Activated T-helper 9 cell treated with anti-CD3 and anti-CD28 coated beads, Interleukin-2, amount 50 U/mL, for 16 hours (primary cell): ENCODE measurements at regions not wholly inside any gene's neighbourhood (a gene's known extent, or its start where the extent isn't known, plus 50 kb on each side); places are given as distances from the start of the nearest gene placed in this dataset.
"Not testable (repeated sequence)": the region's sequence is repeated elsewhere in the genome, so short reads cannot be mapped to it uniquely, and the experiment has no call there.

ENCODE experiments used
- DNase-seq: peaks from one replicate; pipeline ENCODE4 v3.0.0-alpha.2; 2020; ENCODE audit warnings: low read depth

DNA sequence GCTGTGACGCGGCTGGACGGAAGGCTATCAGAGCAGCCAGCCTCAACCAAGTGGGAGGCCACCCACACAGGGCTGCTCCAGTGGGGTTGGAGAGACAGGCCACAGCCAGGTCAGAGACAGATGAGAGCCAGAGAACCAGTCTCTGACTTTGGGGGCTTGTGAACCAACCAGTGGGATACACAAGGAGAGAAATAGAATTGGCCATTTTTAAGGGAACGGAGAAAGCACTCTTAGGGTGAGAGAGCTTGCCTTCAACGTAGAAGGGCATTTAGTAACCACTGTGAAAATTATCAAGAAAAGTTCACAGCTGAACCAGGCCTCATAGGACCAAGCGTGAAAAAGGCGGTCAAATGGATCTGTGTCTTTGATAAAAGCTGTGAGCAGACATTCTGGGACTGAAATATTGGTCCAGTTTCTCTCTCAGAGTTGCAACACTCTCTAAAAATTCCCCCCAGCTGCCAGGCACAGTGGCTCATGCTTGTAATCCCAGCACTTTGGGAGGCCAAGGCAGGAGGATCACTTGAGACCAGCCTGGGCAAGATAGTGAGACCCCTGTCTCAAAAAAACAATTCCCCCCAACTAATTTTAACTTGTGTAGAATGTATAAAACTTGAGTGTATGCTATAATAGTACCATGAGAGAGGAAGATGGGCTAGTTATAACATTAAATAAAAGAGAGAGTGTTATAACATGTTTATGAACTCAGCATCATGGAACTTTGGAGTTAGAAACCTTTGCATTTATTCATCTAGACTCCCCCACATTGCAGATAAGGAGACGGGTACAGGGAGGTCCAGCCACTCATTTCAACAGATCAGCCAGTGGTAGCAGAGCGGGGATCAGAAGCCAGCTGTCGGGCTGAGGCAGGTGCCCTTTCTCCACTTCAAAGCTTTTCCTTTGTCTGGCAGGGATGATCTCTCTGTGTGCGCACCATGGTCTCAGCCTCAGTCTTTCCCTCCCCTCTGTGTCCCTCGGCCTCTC, 132.2 kb downstream of the NPIPB11 start:
- DNase-seq, result not testable (repeated sequence)

DNA sequence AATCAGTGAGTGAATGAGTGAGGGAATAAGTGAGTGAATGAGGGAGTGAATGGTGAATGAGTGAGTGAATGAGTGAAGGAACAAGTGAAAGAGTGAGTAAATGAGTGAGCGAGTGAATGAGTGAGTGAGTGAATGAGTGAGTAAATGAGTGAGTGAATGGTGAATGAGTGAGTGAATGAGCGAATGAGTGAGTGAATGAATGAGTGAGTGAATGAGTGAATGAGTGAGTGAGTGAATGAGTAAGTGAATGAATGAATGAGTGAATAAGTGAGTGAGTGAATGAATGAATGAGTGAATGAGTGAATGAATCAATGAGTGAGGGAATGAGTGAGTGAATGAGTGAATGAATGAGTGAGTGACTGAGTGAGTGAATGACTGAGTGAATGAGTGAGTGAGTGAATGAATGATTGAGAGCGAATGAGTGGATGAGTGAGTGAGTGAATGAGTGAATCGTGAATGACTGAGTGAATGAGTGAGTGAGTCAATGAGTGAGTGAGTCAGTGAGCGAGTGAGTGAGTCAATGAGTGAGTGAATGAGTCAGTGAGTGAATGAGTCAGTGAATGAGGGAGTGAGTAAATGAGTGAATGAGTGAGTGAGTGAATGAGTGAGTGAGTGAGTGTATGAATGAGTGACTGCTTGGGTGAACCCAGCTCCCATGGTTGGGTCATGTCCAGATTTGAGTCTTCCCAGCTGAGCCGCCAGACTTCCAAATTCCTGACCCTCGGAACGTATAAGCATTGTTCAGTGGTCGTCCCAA, 133.0 kb downstream of the NPIPB11 start:
- not testable (repeated sequence) for DNase-seq

DNA sequence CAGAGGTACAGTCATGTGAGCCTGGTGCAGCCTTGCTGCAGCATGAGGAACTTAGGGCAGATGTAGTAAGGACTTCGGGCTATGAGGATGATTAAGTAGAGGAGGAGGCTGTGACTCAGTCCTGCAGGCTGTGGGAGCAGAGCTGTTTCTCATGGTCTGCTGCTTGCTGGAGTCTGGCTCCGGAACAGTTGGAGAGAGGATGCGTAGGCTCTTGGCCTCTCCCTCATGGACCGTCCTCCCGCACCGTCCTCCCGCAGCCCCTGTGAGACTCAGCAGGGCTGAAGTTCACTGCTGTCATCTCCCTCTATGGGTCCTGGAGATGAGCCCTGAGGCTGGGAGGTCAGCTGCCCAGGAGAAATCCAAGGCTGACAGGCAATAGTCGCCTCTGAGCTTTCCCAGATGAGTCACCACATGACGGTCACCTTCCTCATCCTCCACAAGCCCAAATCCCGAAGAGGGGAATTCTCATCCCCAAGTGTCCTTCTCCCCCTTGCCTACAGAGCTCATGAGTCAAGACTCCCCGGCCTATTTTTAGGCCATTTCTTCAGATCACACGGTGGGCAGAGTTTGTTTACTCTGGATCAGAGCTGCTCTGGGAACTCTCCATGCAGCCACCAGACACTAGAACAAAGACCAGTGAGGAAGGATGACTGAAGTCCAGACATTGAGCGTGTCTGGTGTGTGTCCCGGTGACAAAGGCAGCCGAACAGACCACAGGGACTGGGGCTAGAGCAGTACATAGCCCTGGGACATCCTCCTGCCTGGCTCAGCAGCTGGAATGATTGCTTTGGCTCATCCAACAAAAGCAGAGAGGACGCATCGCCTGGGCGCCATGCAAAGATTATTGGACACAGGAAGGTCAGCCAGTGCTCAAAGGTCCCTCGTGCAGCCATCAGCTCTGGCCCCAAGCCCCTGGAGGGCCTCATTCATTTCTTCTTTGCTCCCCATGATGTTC, 134.5 kb downstream of the NPIPB11 start:
- not testable (repeated sequence) for DNase-seq

DNA sequence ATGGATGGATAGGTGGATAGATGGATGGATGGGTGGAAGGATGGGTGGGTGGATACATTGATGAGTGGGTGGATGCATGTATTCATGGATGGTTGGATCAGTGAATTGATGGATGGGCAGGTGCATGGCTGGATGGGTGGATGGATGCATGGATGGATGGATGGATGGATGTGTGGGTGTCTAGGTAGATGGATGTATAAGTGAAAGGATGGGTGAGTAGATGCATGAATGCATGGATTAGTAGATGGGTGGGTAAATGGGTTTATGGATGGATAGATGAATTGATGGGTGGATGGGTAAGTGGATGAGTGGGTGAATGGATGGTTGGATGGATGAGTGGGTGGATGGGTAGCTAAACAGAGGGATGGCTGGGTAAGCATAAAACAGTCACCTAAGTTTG, 135.6 kb downstream of the NPIPB11 start:
- not testable (repeated sequence) for DNase-seq

DNA sequence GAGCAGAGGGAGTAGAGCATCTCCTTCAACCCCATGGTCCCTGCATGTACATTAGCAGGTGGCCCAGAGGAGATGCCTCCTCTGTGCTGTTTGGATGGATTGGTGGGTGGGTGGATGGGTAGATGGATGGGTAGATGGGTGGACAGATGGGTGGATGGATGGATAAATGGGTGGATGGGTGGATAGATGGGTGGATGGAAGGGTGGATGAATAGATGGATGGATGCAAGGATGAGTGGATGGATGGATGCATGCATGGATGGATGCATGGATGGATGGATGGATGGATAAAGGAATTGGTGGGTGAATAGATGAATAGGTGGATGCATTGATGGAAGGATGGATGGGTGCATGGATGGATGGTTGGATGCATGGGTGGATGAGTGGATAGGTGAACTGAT, 136.5 kb downstream of the NPIPB11 start:
- DNase-seq, result not testable (repeated sequence)

DNA sequence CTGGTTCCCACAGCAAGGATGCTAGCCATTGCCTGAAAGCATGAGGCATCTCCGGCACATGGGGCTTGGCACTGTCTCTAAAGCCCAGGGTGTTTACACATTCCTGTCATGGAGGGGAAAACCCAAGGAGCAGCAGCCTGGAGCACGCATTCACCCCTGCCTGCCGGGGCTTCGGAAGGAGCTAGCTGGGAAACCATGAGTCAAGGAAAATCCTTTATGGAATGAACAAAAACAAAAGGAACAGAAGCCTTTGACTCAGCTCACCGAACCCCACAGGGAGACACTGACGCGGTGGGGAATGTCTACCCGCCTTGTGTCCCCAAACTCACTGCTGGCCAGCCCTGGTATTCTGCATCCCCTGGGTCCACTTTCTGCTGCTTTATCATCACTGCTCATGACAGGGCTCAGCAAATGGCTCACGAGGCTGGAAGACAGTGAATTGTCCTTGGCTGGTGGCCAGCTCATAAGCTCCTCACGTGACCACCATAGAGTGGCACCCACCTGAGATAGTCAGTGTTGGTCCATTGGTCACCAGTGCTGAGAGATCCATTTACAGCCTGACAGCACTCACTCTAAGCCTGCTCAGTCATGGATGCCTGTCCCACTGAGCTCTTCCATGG, 137.2 kb downstream of the NPIPB11 start:
- not testable (repeated sequence) for DNase-seq

DNA sequence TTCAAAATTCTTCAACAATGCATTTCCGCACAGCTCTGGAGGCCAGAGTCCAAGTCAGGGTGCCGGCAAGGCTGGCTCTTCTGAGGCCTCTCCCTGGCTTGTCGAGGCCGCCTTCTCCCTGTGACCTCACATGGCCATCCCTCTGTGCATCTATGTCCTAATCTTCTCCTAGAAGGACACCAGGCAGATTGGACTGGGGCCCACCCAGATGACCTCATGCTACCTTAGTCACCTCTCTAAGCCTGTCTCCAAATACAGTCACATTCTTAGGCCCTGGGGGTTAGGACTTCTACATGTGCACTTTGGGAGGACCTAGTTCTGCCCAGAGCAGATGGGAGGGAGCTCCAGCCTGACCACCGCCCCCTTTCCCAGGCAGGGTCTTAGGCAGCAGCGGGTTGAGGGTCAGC, 137.7 kb downstream of the NPIPB11 start:
- DNase-seq, result not testable (repeated sequence)

DNA sequence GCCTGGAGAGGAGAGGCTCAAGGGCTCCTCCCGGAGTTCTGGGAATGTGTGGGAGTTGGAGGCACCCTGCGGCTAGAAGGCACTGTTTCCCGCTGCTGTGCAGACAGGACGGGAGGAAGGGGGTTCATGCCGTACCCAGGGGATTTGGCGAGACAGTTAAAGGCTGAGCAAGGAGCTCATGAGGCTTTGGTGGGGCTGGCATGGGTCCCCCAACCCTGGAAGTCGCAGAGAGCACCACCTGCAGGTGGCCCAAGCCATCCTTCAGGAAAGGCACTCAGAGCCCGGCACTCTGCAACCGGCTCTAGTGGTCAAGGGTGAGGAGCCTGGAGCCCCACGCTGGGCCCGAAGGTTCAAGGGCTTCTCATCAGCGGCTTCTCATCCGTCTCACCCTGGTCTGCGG, 138.2 kb downstream of the NPIPB11 start:
- not testable (repeated sequence) for DNase-seq

DNA sequence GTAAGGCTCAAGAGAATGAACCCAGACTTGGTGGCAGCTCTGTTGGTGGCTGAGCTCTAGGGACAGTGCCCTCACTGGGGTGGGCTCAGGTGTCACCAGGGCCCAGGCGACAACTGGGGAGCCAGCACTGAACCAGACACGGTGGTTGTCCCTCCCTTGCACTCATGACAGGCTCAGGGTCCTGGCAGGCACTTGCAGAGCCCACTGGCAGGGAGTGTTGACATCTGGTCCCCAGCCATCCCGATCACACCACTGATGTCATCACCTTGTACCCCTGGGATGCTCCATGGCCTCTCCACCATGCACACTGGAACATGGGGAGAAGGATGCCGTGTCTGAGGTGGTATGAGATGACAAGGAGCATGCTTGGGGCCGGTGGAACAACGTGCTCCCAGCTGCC, 138.6 kb downstream of the NPIPB11 start:
- DNase-seq, result not testable (repeated sequence)

DNA sequence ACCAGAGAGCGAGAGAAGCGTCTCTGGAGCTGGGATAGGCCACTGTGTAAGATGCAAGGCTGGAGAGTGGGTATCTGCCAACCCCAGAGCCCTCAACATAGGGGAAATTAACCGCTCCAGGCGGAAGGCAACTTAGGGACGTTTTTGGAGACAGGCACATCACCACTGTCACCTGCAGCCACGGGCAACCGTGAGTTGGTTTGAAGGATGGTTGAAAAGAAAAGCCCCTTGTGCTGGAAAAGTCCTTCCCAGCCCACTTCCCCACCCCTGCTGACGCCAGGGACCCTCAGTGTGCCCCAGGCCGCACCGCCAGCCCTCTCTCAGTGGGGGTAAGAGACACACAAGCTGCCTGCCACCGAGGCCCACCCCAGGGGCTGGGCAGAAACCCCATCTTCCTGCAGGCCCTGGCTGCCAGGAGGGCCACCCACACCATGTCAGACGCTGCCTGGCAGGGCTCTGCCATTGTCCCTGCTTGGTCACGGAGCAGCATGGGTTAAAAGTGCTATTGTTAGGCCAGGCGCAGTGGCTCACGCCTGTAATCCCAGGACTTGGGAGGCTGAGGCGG, 139.4 kb downstream of the NPIPB11 start:
- not testable (repeated sequence) for DNase-seq

DNA sequence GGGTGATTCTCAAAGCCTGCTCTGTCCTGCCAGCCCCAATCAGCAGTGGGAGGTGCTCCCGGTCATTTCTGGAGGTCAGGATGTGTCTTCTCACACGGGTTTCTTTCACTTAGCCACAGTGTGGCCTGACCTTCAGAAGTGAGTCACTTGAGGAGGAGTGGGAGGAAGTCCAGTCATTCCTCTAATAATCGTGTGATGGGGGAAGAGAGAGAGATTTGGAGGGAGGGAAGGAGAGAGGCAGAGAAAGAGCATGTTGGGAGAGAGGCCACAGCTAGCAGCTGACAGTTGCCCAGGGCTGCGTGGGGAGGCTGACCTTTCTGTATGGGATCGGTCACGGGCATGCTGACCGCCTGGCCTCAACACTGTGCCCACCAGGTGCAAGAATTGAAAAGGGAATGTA, 139.9 kb downstream of the NPIPB11 start:
- not testable (repeated sequence) for DNase-seq

DNA sequence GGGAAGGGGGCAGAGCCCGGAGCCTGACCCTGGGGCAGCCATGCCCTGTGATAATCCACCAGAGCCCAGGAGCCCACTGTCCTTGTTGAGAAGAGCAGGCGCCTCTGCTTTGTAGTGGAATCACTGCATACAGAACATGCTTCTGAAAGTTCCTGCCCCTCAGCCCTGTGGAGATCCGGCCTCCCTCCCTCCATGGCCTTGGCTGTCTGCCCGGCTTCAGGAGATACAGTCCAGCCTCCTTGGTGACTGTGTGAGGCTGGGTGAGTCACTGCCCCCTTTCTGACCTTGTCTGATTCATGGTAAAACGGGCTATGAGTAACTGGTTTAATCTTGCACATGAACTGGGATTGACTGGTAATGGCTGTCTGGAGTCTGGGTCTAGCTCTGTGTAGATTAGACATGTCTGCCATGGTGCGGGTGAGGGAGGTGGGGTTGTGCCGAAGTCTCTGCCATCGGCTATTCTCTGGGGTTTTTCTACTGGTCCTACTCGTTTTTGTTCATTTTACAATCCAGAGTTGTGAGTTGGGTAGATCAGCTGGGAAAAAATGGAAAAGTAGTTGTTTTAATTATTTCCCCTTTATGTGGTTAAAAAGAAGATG, 141.2 kb downstream of the NPIPB11 start:
- DNase-seq, result not testable (repeated sequence)

DNA sequence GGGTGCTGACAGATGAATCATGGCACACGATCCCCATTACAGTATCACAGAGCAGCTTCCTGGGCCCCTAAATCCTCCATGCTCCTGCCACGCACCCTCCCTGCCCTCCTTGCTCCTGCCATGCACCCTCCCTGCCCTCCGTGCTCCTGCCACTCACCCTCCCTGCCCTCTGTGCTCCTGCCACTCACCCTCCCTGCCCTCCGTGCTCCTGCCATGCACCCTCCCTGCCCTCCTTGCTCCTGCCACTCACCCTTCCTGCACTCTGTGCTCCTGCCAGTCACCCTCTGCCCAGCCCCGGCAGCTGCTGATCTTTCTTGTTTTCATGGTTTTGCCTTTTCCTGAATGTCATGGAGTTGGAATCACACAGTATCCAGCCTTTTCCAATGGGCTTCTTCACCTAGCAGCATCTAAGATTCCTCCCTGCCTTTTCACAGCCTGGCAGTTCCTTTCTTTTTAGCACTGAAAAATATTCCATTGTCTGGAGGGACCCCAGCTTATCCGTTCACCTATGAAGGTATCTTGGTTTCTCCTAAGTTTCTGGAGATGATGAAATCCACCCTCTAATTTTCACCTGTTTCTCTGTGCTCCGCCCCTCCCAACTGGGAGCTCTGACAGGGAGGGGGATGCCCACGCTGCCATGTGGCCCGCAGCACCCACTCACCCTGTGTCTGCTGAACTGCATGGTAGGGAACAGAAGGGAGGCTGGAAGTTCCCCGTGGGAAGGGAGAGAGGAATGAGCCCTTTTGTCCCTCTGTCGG, 142.3 kb downstream of the NPIPB11 start:
- not testable (repeated sequence) for DNase-seq

DNA sequence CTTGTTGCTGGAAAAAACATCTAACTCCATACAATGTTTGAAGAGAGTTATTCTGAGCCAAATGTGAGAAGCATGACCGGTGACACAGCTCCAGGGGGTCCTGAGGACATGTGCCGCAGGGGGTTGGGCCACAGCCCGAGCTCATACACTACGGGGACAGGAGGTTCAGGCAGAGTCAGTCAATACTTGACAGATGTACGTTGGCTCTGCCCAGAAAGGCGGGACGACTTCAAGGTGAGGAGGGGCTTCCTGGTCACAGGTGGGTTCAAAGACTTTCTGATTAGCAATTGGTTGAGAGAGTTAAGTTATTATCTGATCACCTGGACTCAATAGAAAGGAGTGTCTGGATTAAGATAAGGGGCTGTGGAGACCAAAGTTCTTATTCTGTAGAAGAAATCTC, 143.8 kb downstream of the NPIPB11 start:
- DNase-seq, result not testable (repeated sequence)

DNA sequence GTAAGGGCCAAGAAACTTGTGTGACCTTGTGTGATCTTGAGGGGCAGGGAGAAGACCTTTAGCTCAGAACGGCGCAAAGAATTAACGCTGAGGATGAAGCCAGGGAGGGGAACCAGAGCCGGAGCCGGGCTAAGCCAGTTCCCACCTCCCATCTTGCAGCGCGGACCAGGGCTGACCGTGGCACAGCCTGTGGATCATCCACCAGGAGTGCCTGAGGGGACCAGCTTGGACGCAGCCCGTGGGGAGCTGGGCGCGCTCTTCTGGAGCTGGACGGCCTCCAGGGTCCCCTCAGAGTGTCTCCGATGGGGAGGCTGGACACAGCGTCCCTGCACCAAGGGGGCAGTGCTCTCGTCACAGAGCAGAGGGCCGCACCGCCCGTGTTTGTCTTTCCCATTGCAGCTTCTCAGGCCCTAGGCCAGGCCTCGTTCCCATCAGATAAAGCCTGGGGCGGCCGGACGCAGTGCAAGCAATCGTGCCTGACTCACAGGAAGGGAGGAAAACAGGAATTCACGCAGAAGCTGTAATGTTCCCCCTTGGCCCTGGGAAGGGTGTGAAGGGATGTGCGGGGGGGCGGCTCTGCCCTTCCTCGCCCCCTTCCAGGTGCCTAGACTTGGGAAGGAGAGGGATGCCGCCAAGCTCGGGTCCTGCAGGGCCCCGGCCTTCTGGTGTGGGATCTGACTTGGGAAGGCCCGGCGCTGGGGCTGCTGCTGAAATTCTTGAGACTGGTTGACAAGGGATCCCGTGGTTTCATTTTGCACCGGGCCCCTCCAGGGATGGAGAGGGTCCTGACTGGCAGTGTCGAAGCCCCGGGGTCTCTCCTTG, 144.9 kb downstream of the NPIPB11 start:
- not testable (repeated sequence) for DNase-seq

DNA sequence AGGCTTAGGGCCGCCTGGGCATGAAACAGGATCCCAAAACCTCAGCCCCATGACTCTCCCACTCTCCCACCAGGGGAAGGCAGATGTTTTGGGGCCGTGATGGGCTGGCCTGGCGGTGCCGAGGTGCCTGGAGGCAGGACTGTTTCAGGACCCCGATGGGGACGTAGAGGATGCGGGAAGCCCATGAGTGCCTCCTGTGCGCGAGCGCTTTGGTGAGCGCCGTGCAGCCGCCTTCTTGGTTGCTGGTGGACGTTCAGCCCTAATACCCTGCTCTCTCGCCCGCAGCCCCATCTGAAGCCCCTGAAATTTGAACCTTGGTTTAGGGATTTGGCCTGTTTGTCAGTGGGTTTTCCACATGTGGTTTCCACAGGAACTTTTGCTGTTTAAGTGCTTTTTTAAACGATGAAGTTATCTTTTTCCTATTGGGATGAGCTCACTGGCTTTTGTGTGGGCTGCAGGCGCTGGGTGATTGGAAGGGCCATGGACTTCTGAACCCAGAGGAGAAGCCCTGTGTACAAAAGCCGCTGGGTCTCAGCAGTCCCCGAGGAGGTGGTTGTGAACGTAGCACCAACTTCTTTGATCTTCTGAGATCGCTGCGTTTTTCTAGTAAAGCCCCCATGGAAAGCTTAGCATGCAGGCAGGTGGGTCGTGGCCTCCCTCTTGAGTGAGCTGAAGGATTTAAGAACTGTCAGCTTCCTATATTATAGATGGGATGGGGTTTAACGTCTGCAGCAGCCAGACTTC, 145.7 kb downstream of the NPIPB11 start:
- DNase-seq, result not testable (repeated sequence)

DNA sequence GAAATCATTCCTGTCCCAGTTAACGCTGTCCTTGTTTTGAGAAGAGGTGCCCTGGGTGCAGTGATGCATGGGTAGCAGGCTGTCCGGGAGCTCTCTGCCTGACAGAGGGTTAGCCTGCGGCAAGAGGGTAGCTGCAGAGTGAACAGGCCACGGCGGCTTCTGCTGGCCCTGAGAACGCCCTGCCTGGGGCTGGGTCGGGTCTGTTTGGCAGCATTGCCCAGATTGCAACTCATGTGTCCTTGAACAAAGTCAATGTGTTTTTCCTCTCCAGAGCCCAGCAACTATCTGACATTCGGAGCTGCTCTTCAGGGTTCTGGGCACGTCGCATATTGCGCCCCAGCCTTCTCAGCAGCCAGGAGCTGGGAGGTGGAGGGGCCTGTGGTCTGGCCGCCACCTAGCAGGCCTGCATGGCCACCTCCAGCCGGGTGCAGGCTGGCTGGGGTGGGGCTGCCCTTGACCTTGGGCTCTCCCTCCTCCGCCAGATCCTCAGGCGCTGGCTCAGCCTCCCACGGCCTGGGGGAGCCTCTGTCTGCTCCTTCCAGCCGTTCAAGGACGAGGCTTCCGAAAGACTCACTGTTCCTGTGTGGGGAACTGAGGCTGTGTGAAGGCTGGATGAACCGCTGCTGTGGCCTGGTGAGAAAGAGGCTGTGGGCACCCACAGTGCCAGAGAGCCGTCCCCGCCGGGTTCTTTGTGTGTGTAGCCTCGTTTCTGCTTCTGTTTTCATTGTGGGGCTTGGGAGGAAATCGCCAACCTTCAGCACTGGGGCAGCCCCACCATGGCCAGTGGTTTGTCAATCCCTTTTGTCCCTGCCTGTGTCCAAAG, 146.7 kb downstream of the NPIPB11 start:
- DNase-seq, result not testable (repeated sequence)
